ENCODE measurements at regions not wholly inside any gene's neighbourhood (a gene's known extent, or its start where the extent isn't known, plus 50 kb on each side); places are given as distances from the start of the nearest gene placed in this dataset.

- DNase-seq, result no peak
These were observed 695.0 kb downstream of the SQOR start for GRCh38 chr15:46329876-46330275.

- DNase-seq, result no peak
These were observed 696.7 kb downstream of the SQOR start for GRCh38 chr15:46331546-46331945.

- no peak for DNase-seq
These were observed 708.5 kb downstream of the SQOR start for GRCh38 chr15:46343196-46343935.

GRCh38 chr15:46344115-46344724 lies 709.4 kb downstream of the SQOR start:
- DNase-seq, result no peak

- no peak for DNase-seq
These were observed 710.1 kb downstream of the SQOR start for GRCh38 chr15:46344915-46345314.

- no peak for DNase-seq
These were observed 719.6 kb downstream of the SQOR start for GRCh38 chr15:46354443-46354842.

GRCh38 chr15:46365572-46365971 lies 730.7 kb downstream of the SQOR start:
- no peak for DNase-seq

GRCh38 chr15:46366360-46367007 lies 731.7 kb downstream of the SQOR start:
- no peak for DNase-seq

- DNase-seq, result no peak
These were observed 749.1 kb downstream of the SQOR start for GRCh38 chr15:46383978-46384377.

- no peak for DNase-seq
These were observed 751.5 kb downstream of the SQOR start for GRCh38 chr15:46386356-46386755.

GRCh38 chr15:46389739-46390138 lies 754.9 kb downstream of the SQOR start:
- DNase-seq, result no peak

GRCh38 chr15:46394463-46394862 lies 759.6 kb downstream of the SQOR start:
- DNase-seq, result no peak

GRCh38 chr15:46408312-46408711 lies 773.5 kb downstream of the SQOR start:
- no peak for DNase-seq

- DNase-seq, result no peak
These were observed 775.0 kb downstream of the SQOR start for GRCh38 chr15:46409841-46410301.

- DNase-seq, result no peak
These were observed 775.9 kb downstream of the SQOR start for GRCh38 chr15:46410705-46411104.

GRCh38 chr15:46411900-46412299 lies 777.1 kb downstream of the SQOR start:
- DNase-seq, result no peak

- no peak for DNase-seq
These were observed 779.0 kb downstream of the SQOR start for GRCh38 chr15:46413799-46414198.

- DNase-seq, result no peak
These were observed 781.7 kb downstream of the SQOR start for GRCh38 chr15:46416544-46416943.

GRCh38 chr15:46420990-46421389 lies 786.2 kb downstream of the SQOR start:
- no peak for DNase-seq

GRCh38 chr15:46441294-46442062 lies 806.6 kb downstream of the SQOR start:
- DNase-seq, result no peak

GRCh38 chr15:46442184-46442583 lies 807.4 kb downstream of the SQOR start:
- DNase-seq, result no peak

- no peak for DNase-seq
These were observed 808.2 kb downstream of the SQOR start for GRCh38 chr15:46442901-46443590.
